Uterus (tissue), 2 donors: ENCODE measurements at regions not wholly inside any gene's neighbourhood (a gene's known extent, or its start where the extent isn't known, plus 50 kb on each side); places are given as distances from the start of the nearest gene placed in this dataset.

ENCODE experiments used
- CTCF ChIP-seq, 4 experiments: fragments of 200-600 bp in 2 of 4; fragments of 450-650 bp in 2 of 4; sonication (generic) in 2 of 4; IDR thresholded peaks; one replicate each; pipeline ENCODE4 v1.5.1; 2016 to 2019; ENCODE audit warnings: antibody characterized with exemption in 4 of 4, mild to moderate bottlenecking in 2 of 4, moderate library complexity in 1 of 4
- POLR2A ChIP-seq, 2 donors: fragments of 450-650 bp; IDR thresholded peaks; one replicate each; pipeline ENCODE4 v1.6.1; 2016; ENCODE audit warnings: antibody characterized with exemption in 2 of 2, mild to moderate bottlenecking in 1 of 2, moderate library complexity in 1 of 2

- TF ChIP-seq CTCF (IDR thresholded peaks at IDR 0.05) (no peak), POLR2A (IDR thresholded peaks at IDR 0.05) (no peak)
Measured at GRCh38 chr20:40203032-40203431, 486.0 kb downstream of the MAFB start.
